ENCODE measurements at regions not wholly inside any gene's neighbourhood (a gene's known extent, or its start where the extent isn't known, plus 50 kb on each side); places are given as distances from the start of the nearest gene placed in this dataset.
"Not testable (repeated sequence)": the region's sequence is repeated elsewhere in the genome, so short reads cannot be mapped to it uniquely, and the experiment has no call there.

DNA sequence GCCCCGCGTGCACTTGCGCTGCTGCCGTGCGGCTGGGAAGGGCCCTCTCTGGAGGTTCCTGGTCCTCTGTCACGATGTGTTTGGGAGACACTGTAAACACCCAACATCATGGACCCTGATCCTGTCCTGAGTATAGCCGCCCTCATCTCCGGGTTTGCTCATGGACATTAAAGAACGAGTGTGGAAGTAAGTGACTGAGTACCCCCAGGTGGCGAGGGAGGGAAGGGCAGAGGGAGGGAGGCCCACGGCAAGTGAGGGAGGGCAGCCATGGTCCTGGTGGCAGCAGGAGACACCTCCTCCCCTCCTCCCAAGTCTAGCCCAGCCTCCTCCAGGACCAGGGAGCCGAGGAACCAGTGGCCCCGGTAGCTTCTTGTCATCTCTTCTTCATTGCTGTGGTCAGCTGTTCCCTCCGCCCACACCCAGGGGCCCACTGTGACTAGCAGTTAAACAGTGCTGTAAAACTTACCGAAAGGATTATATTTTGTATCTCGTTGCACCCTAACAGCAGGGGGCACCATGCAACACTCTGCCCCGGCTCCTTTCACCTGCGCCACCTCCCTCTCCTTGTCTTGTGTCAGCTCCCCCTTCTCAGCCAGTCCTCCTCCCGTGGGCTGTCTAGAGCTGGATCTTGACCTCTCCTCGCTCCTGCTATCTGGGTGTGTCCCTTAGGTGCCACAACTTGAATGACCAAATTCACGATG lies 566.5 kb upstream of the B3GAT1 start:
- no peak for DNase-seq
- TF ChIP-seq POLR2A (IDR thresholded peaks at IDR 0.05; ENCODE audit: low read length): no peak
- TF ChIP-seq GATA1 (IDR thresholded peaks at IDR 0.05; ENCODE audit: low read depth, low read length): no peak

DNA sequence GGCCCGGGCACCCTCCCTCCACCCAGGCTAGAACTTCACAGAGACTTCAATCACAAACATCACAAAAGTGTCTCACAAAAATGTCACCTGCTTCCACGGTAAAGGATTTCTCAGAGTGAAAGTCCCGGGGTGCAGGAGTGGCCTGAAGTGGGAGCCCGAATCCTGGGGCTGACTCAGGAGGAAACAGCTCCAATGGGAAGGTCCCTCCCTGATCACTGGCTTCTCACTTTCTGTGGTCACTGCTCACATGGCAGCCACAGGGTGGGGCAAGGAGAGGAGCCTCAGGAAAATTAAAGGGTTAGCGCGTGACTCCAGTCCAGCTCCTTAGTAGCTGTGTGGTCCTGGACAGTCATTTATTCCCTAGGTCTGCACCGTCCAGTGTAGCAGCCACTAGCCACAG lies 564.5 kb upstream of the B3GAT1 start:
- no peak for TF ChIP-seq POLR2A (IDR thresholded peaks at IDR 0.05; ENCODE audit: low read length)
- no peak for DNase-seq

GRCh38 chr11:134975866-134976376 lies 563.9 kb upstream of the B3GAT1 start:
- no peak for DNase-seq
- TF ChIP-seq POLR2A (IDR thresholded peaks at IDR 0.05; ENCODE audit: low read length): no peak
- no peak for TF ChIP-seq GATA1 (IDR thresholded peaks at IDR 0.05; ENCODE audit: low read depth, low read length)

DNA sequence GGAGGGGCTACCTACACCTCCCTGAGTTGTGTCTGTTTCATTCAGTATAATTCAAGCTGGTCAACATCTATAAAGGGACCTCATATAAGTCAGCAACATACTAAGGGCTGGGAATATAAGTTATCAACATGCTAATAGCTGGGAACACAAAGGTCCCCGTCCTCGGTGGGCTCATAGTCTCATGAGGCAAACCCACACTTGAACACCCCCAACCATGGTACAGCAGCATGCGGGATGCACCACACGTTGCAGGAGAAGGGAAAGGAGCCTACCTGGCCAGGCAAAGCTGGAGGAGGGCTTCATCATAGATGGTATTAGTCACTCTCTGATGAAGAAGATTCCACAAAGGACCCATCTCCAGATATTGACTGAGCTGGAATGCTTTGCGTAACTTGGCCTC lies 561.8 kb upstream of the B3GAT1 start:
- DNase-seq: no peak
- TF ChIP-seq POLR2A (IDR thresholded peaks at IDR 0.05; ENCODE audit: low read length) (no peak), GATA1 (IDR thresholded peaks at IDR 0.05; ENCODE audit: low read depth, low read length) (no peak)

- DNase-seq: no peak
- TF ChIP-seq GATA1 (IDR thresholded peaks at IDR 0.05; ENCODE audit: low read depth, low read length) (no peak), POLR2A (IDR thresholded peaks at IDR 0.05; ENCODE audit: low read length) (no peak)
Observed at GRCh38 chr11:134971381-134971780, 559.3 kb upstream of the B3GAT1 start.

- no peak for TF ChIP-seq GATA1 (IDR thresholded peaks at IDR 0.05; ENCODE audit: low read depth, low read length)
- TF ChIP-seq POLR2A (IDR thresholded peaks at IDR 0.05; ENCODE audit: low read length): no peak
- DNase-seq: no peak
Observed at GRCh38 chr11:134967746-134968145, 555.7 kb upstream of the B3GAT1 start.

GRCh38 chr11:134961386-134961785 lies 549.3 kb upstream of the B3GAT1 start:
- DNase-seq: not testable (repeated sequence)

DNA sequence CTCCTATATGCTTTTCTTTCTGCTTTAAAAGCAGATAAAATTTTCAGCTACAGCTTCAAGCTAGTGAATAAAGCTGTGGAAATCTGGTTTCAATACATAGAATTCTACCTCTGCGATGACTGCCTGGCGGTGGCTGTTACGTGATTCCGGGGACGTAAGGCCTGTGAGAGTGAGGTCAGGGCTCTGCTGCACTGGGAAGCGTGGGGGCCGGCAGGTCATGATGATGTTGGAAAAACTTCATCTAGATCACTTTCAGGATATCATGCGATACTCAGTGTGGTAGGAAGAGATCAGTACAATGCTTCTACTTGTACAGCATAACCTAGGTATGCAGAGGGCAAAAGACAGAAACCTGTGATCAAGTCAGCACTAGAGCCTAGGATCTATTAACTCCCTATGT lies 546.8 kb upstream of the B3GAT1 start:
- TF ChIP-seq POLR2A (IDR thresholded peaks at IDR 0.05; ENCODE audit: low read length) (no peak), GATA1 (IDR thresholded peaks at IDR 0.05; ENCODE audit: low read depth, low read length) (no peak)
- DNase-seq: no peak

DNA sequence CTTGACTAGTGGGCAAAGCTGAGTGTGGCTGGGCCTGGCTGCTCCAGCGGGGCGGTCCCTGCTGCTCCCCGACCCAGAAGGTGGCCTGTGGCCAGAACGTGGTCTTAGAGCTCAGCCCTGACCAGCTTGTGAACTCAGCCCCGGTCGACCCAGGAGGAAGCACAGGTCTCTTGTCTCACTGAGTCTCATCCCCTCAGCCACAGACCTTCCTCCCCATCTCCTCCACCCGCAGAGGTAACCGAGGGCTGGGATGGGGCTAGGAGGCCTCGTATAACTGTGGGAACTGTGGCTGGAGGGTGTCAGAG lies 546.2 kb upstream of the B3GAT1 start:
- TF ChIP-seq GATA1 (IDR thresholded peaks at IDR 0.05; ENCODE audit: low read depth, low read length): no peak
- TF ChIP-seq POLR2A (IDR thresholded peaks at IDR 0.05; ENCODE audit: low read length): no peak
- no peak for DNase-seq

- TF ChIP-seq GATA1 (IDR thresholded peaks at IDR 0.05; ENCODE audit: low read depth, low read length) (no peak), POLR2A (IDR thresholded peaks at IDR 0.05; ENCODE audit: low read length) (no peak)
- DNase-seq: no peak
Observed at GRCh38 chr11:134957540-134958335, 545.7 kb upstream of the B3GAT1 start.

GRCh38 chr11:134956450-134957210 lies 544.6 kb upstream of the B3GAT1 start:
- no peak for DNase-seq
- TF ChIP-seq POLR2A (IDR thresholded peaks at IDR 0.05; ENCODE audit: low read length): no peak
- TF ChIP-seq GATA1 (IDR thresholded peaks at IDR 0.05; ENCODE audit: low read depth, low read length): no peak

GRCh38 chr11:134955970-134956369 lies 543.9 kb upstream of the B3GAT1 start:
- DNase-seq: not testable (repeated sequence)

- DNase-seq: no peak
- TF ChIP-seq GATA1 (IDR thresholded peaks at IDR 0.05; ENCODE audit: low read depth, low read length) (no peak), POLR2A (IDR thresholded peaks at IDR 0.05; ENCODE audit: low read length) (no peak)
Observed at GRCh38 chr11:134955281-134955680, 543.2 kb upstream of the B3GAT1 start.

- DNase-seq: not testable (repeated sequence)
Observed at GRCh38 chr11:134954456-134954855, 542.4 kb upstream of the B3GAT1 start.

DNA sequence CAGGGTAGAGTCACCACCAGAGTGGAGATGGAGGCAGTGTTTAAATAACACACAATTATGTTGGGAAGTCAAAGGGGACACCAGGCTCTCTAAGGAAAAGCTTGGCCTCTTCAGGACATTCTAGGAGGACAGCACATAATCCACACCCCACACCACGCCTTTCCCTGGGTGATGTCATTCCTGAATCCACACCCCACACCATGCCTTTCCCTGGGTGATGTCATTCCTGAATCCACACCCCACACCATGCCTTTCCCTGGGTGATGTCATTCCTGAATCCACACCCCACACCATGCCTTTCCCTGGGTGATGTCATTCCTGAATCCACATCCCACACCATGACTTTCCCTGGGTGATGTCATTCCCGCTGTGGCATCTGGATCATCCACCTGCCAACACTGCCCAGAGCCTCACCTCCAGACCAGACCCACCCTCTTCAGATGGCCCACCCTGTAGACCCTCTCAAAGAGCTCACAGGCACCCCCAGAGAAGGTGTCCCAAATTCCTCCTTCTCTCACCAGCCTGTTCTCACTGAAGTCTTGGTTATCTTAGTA lies 541.5 kb upstream of the B3GAT1 start:
- not testable (repeated sequence) for DNase-seq
